Activated CD4-positive, alpha-beta T cell treated with anti-CD3 and anti-CD28 coated beads, Interleukin-2, amount 10 ng/mL, durations not matched to agents 24 days and 14 days (primary cell): ENCODE measurements at regions not wholly inside any gene's neighbourhood (a gene's known extent, or its start where the extent isn't known, plus 50 kb on each side); places are given as distances from the start of the nearest gene placed in this dataset.
"Not testable (repeated sequence)": the region's sequence is repeated elsewhere in the genome, so short reads cannot be mapped to it uniquely, and the experiment has no call there.

ENCODE experiments used
- DNase-seq: peaks from one replicate; pipeline ENCODE4 v3.0.0; 2022
- H3K27ac Mint-ChIP-seq: one replicate; pipeline ENCODE4 v1.8.0; 2022; ENCODE audit warnings: mild to moderate bottlenecking, mixed read lengths
- H3K27me3 Mint-ChIP-seq: one replicate; pipeline ENCODE4 v1.8.0; 2022; ENCODE audit warnings: mixed read lengths
- H3K36me3 Mint-ChIP-seq: one replicate; pipeline ENCODE4 v1.8.0; 2022; ENCODE audit warnings: low read depth, mild to moderate bottlenecking, mixed read lengths
- H3K4me1 Mint-ChIP-seq: one replicate; pipeline ENCODE4 v1.8.0; 2021; ENCODE audit warnings: mixed read lengths
- H3K4me3 Mint-ChIP-seq: one replicate; pipeline ENCODE4 v1.8.0; 2022; ENCODE audit warnings: mild to moderate bottlenecking, moderate library complexity, mixed read lengths
- H3K9me3 Mint-ChIP-seq: one replicate; pipeline ENCODE4 v1.8.0; 2021; ENCODE audit warnings: mixed read lengths
- intact Hi-C: fragments of 100-400 bp; cut with micrococcal nuclease; formaldehyde crosslinking; loops from one replicate; pipeline ENCODE4 v1.15.1; 2023

GRCh38 chr21:9847511-9847910, 673.9 kb upstream of the TPTE start:
- DNase-seq, H3K4me1 Mint-ChIP-seq, H3K9me3 Mint-ChIP-seq, H3K27ac Mint-ChIP-seq, intact Hi-C loops, H3K36me3 Mint-ChIP-seq, H3K27me3 Mint-ChIP-seq, H3K4me3 Mint-ChIP-seq: not testable (repeated sequence)

GRCh38 chr21:9851166-9851565, 670.2 kb upstream of the TPTE start:
- H3K9me3 Mint-ChIP-seq, H3K27me3 Mint-ChIP-seq, intact Hi-C loops, H3K27ac Mint-ChIP-seq, H3K36me3 Mint-ChIP-seq, DNase-seq, H3K4me3 Mint-ChIP-seq, H3K4me1 Mint-ChIP-seq: not testable (repeated sequence)

GRCh38 chr21:9851695-9852094, 669.7 kb upstream of the TPTE start:
- DNase-seq, H3K4me3 Mint-ChIP-seq, H3K36me3 Mint-ChIP-seq, intact Hi-C loops, H3K27me3 Mint-ChIP-seq, H3K9me3 Mint-ChIP-seq, H3K4me1 Mint-ChIP-seq, H3K27ac Mint-ChIP-seq: not testable (repeated sequence)

- H3K27ac Mint-ChIP-seq, intact Hi-C loops, H3K36me3 Mint-ChIP-seq, H3K4me3 Mint-ChIP-seq, H3K4me1 Mint-ChIP-seq, DNase-seq, H3K27me3 Mint-ChIP-seq: not testable (repeated sequence)
- peaks cover 11% of the 10 kb centered on the region for H3K9me3 Mint-ChIP-seq
Measured at GRCh38 chr21:9857563-9857962, 663.8 kb upstream of the TPTE start.

- DNase-seq, H3K4me3 Mint-ChIP-seq, H3K36me3 Mint-ChIP-seq, H3K4me1 Mint-ChIP-seq, intact Hi-C loops, H3K27me3 Mint-ChIP-seq, H3K27ac Mint-ChIP-seq: not testable (repeated sequence)
- peaks cover 25% of the 10 kb centered on the region for H3K9me3 Mint-ChIP-seq
Measured at GRCh38 chr21:9859865-9860264, 661.5 kb upstream of the TPTE start.

- H3K27me3 Mint-ChIP-seq, H3K27ac Mint-ChIP-seq, DNase-seq, intact Hi-C loops, H3K4me1 Mint-ChIP-seq, H3K4me3 Mint-ChIP-seq, H3K36me3 Mint-ChIP-seq: not testable (repeated sequence)
- peaks cover 25% of the 10 kb centered on the region for H3K9me3 Mint-ChIP-seq
Measured at GRCh38 chr21:9862456-9862855, 658.9 kb upstream of the TPTE start.

- H3K36me3 Mint-ChIP-seq, DNase-seq, H3K4me3 Mint-ChIP-seq, H3K4me1 Mint-ChIP-seq, H3K27ac Mint-ChIP-seq, H3K27me3 Mint-ChIP-seq, intact Hi-C loops: not testable (repeated sequence)
- peaks cover 13% of the 10 kb centered on the region for H3K9me3 Mint-ChIP-seq
Measured at GRCh38 chr21:9867815-9868214, 653.6 kb upstream of the TPTE start.

GRCh38 chr21:9873096-9873495, 648.3 kb upstream of the TPTE start:
- H3K27ac Mint-ChIP-seq, H3K4me1 Mint-ChIP-seq, H3K27me3 Mint-ChIP-seq, intact Hi-C loops, H3K9me3 Mint-ChIP-seq, DNase-seq, H3K4me3 Mint-ChIP-seq, H3K36me3 Mint-ChIP-seq: not testable (repeated sequence)

- DNase-seq, intact Hi-C loops, H3K4me1 Mint-ChIP-seq, H3K27me3 Mint-ChIP-seq, H3K36me3 Mint-ChIP-seq, H3K27ac Mint-ChIP-seq, H3K4me3 Mint-ChIP-seq: not testable (repeated sequence)
- peaks cover 11% of the 10 kb centered on the region for H3K9me3 Mint-ChIP-seq
Measured at GRCh38 chr21:9874136-9874535, 647.2 kb upstream of the TPTE start.

- H3K4me3 Mint-ChIP-seq, H3K36me3 Mint-ChIP-seq, intact Hi-C loops, H3K27ac Mint-ChIP-seq, H3K27me3 Mint-ChIP-seq, DNase-seq, H3K4me1 Mint-ChIP-seq: not testable (repeated sequence)
- peaks cover 18% of the 10 kb centered on the region for H3K9me3 Mint-ChIP-seq
Measured at GRCh38 chr21:9881430-9881829, 640.0 kb upstream of the TPTE start.

- H3K27me3 Mint-ChIP-seq, H3K27ac Mint-ChIP-seq, H3K4me3 Mint-ChIP-seq, H3K4me1 Mint-ChIP-seq, DNase-seq, H3K36me3 Mint-ChIP-seq, intact Hi-C loops: not testable (repeated sequence)
- peaks cover 18% of the 10 kb centered on the region for H3K9me3 Mint-ChIP-seq
Measured at GRCh38 chr21:9883047-9883446, 638.3 kb upstream of the TPTE start.

- DNase-seq, H3K27ac Mint-ChIP-seq, H3K4me3 Mint-ChIP-seq, H3K27me3 Mint-ChIP-seq, intact Hi-C loops, H3K4me1 Mint-ChIP-seq, H3K36me3 Mint-ChIP-seq: not testable (repeated sequence)
- peaks cover 15% of the 10 kb centered on the region for H3K9me3 Mint-ChIP-seq
Measured at GRCh38 chr21:9883571-9884282, 637.7 kb upstream of the TPTE start.

GRCh38 chr21:9888500-9888899, 632.9 kb upstream of the TPTE start:
- H3K36me3 Mint-ChIP-seq, H3K4me1 Mint-ChIP-seq, H3K27me3 Mint-ChIP-seq, H3K27ac Mint-ChIP-seq, DNase-seq, H3K9me3 Mint-ChIP-seq, H3K4me3 Mint-ChIP-seq, intact Hi-C loops: not testable (repeated sequence)

GRCh38 chr21:9903579-9903978, 617.8 kb upstream of the TPTE start:
- H3K9me3 Mint-ChIP-seq, intact Hi-C loops, H3K27me3 Mint-ChIP-seq, DNase-seq, H3K4me1 Mint-ChIP-seq, H3K4me3 Mint-ChIP-seq, H3K27ac Mint-ChIP-seq, H3K36me3 Mint-ChIP-seq: not testable (repeated sequence)

GRCh38 chr21:9914135-9914534, 607.2 kb upstream of the TPTE start:
- H3K27me3 Mint-ChIP-seq, H3K27ac Mint-ChIP-seq, H3K4me1 Mint-ChIP-seq, intact Hi-C loops, DNase-seq, H3K36me3 Mint-ChIP-seq, H3K4me3 Mint-ChIP-seq: not testable (repeated sequence)
- H3K9me3 Mint-ChIP-seq, result peaks cover 11% of the 10 kb centered on the region
